H9 (cell line): ENCODE measurements at regions not wholly inside any gene's neighbourhood (a gene's known extent, or its start where the extent isn't known, plus 50 kb on each side); places are given as distances from the start of the nearest gene placed in this dataset.

Source experiments
- DNase-seq: peaks from one replicate; pipeline ENCODE4 v3.0.0-alpha.2; 2017
- H2AFZ ChIP-seq: one replicate; pipeline ENCODE4 v1.6.1; 2013; ENCODE audit warnings: mild to moderate bottlenecking, low read length, control low read depth, moderate library complexity
- H2AK5ac ChIP-seq: 2 replicates; pipeline ENCODE4 v1.6.1; 2013; ENCODE audit warnings: low read length, control low read depth, mixed read lengths; ENCODE audit not compliant: insufficient read length
- H2BK120ac ChIP-seq: one replicate; pipeline ENCODE4 v1.6.1; 2013; ENCODE audit warnings: low read depth, mild to moderate bottlenecking, low read length, control low read depth, inconsistent platforms; ENCODE audit not compliant: poor library complexity, severe bottlenecking
- H2BK12ac ChIP-seq: 2 replicates; pipeline ENCODE4 v1.6.1; 2013; ENCODE audit warnings: low read length, control low read depth, mixed read lengths, low read depth; ENCODE audit not compliant: insufficient read length
- H2BK15ac ChIP-seq: 2 replicates; pipeline ENCODE4 v1.6.1; 2013; ENCODE audit warnings: low read depth, low read length, control low read depth
- H2BK20ac ChIP-seq: one replicate; pipeline ENCODE4 v1.6.1; 2013; ENCODE audit warnings: low read depth, mild to moderate bottlenecking, low read length, control low read depth, inconsistent platforms; ENCODE audit not compliant: poor library complexity, severe bottlenecking
- H2BK5ac ChIP-seq: 2 replicates; pipeline ENCODE4 v1.6.1; 2013; ENCODE audit warnings: low read length, control low read depth, mixed read lengths; ENCODE audit not compliant: insufficient read length
- H3K14ac ChIP-seq: 2 replicates; pipeline ENCODE4 v1.6.1; 2013; ENCODE audit warnings: low read length, control low read depth; ENCODE audit not compliant: insufficient read depth
- H3K18ac ChIP-seq: 2 replicates; pipeline ENCODE4 v1.6.1; 2013; ENCODE audit warnings: low read depth, mild to moderate bottlenecking, mixed read lengths, low read length, control low read depth; ENCODE audit not compliant: insufficient read length
- H3K23ac ChIP-seq: 2 replicates; pipeline ENCODE4 v1.6.1; 2013; ENCODE audit warnings: low read length, control low read depth, mixed read lengths, low read depth; ENCODE audit not compliant: insufficient read length
- H3K23me2 ChIP-seq: 2 replicates; pipeline ENCODE4 v1.6.1; 2013; ENCODE audit warnings: low read depth, mild to moderate bottlenecking, mixed read lengths, low read length, control low read depth; ENCODE audit not compliant: insufficient read length, poor library complexity, severe bottlenecking
- H3K27ac ChIP-seq: 2 replicates; pipeline ENCODE4 v1.5.1; 2013; ENCODE audit warnings: low read length, control low read depth, mixed read lengths, low read depth; ENCODE audit not compliant: insufficient read length
- H3K27me3 ChIP-seq: 2 replicates; pipeline ENCODE4 v1.6.1; 2013; ENCODE audit warnings: low read length, control low read depth, inconsistent platforms; ENCODE audit not compliant: insufficient read depth
- H3K4ac ChIP-seq: 2 replicates; pipeline ENCODE4 v1.6.1; 2013; ENCODE audit warnings: low read depth, mild to moderate bottlenecking, control low read depth, inconsistent platforms, low read length, moderate library complexity
- H3K4me1 ChIP-seq: 2 replicates; pipeline ENCODE4 v1.6.1; 2013; ENCODE audit warnings: low read length, control low read depth, inconsistent platforms; ENCODE audit not compliant: insufficient read depth
- H3K4me2 ChIP-seq: 2 replicates; pipeline ENCODE4 v1.6.1; 2013; ENCODE audit warnings: low read length, control low read depth, mixed read lengths; ENCODE audit not compliant: insufficient read length, insufficient read depth
- H3K56ac ChIP-seq: 2 replicates; pipeline ENCODE4 v1.6.1; 2013; ENCODE audit warnings: low read depth, mild to moderate bottlenecking, mixed read lengths, low read length, control low read depth; ENCODE audit not compliant: insufficient read length
- H3K79me1 ChIP-seq: 2 replicates; pipeline ENCODE4 v1.6.1; 2013; ENCODE audit warnings: low read depth, mild to moderate bottlenecking, moderate library complexity, low read length, control low read depth, inconsistent platforms; ENCODE audit not compliant: insufficient read depth, poor library complexity, severe bottlenecking
- H3K79me2 ChIP-seq: 2 replicates; pipeline ENCODE4 v1.6.1; 2013; ENCODE audit warnings: low read length, control low read depth, inconsistent platforms; ENCODE audit not compliant: insufficient read depth
- H3K9ac ChIP-seq: 2 replicates; pipeline ENCODE4 v1.6.1; 2013; ENCODE audit warnings: low read length, control low read depth, mixed read lengths; ENCODE audit not compliant: insufficient read length; ENCODE audit errors: extremely low read depth
- H3K9me3 ChIP-seq: one replicate; pipeline ENCODE4 v1.6.1; 2013; ENCODE audit warnings: low read depth, low read length, inconsistent platforms; ENCODE audit not compliant: control insufficient read depth
- H3T11ph ChIP-seq: one replicate; pipeline ENCODE4 v1.6.1; 2013; ENCODE audit warnings: mild to moderate bottlenecking, low read length, control low read depth, inconsistent platforms
- H4K20me1 ChIP-seq: one replicate; pipeline ENCODE4 v1.6.1; 2013; ENCODE audit not compliant: control insufficient read depth, insufficient read length, insufficient read depth
- H4K5ac ChIP-seq: 2 replicates; pipeline ENCODE4 v1.6.1; 2013; ENCODE audit warnings: low read depth, mild to moderate bottlenecking, mixed read lengths, low read length, control low read depth; ENCODE audit not compliant: insufficient read length
- H4K8ac ChIP-seq: replicated peaks from 2 replicates; pipeline ENCODE4 v1.6.1; 2013; ENCODE audit warnings: low read length, control low read depth, mixed read lengths, low read depth; ENCODE audit not compliant: insufficient read length
- H4K91ac ChIP-seq: 2 replicates; pipeline ENCODE4 v1.6.1; 2013; ENCODE audit warnings: low read depth, mild to moderate bottlenecking, moderate library complexity, mixed read lengths, low read length, control low read depth; ENCODE audit not compliant: insufficient read length
- H3K27ac Mint-ChIP-seq, 3 experiments: 2 replicates in 2 of 3; 3 replicates in 1 of 3; pipeline ENCODE4 v1.8.0; 2020 to 2021; ENCODE audit warnings: mixed read lengths in 3 of 3, mild to moderate bottlenecking in 1 of 3, moderate library complexity in 1 of 3
- H3K27me3 Mint-ChIP-seq: 2 replicates; pipeline ENCODE4 v1.8.0; 2021; ENCODE audit warnings: low read depth, mild to moderate bottlenecking, moderate library complexity, mixed read lengths
- H3K36me3 Mint-ChIP-seq, 3 experiments: 2 replicates in 2 of 3; 3 replicates in 1 of 3; pipeline ENCODE4 v1.8.0; 2020 to 2021; ENCODE audit warnings: low read depth in 3 of 3, mixed read lengths in 3 of 3; ENCODE audit not compliant: insufficient read depth in 1 of 3
- H3K4me1 Mint-ChIP-seq, 2 experiments: 2 replicates each; pipeline ENCODE4 v1.8.0; 2020; ENCODE audit warnings: mixed read lengths in 2 of 2
- H3K4me3 Mint-ChIP-seq, 2 experiments: 2 replicates in 1 of 2; 3 replicates in 1 of 2; pipeline ENCODE4 v1.8.0; 2020 to 2021; ENCODE audit warnings: mild to moderate bottlenecking in 2 of 2, mixed read lengths in 2 of 2, moderate library complexity in 1 of 2
- H3K9me3 Mint-ChIP-seq, 2 experiments: 2 replicates in 1 of 2; 3 replicates in 1 of 2; pipeline ENCODE4 v1.8.0; 2020; ENCODE audit warnings: mild to moderate bottlenecking in 2 of 2, mixed read lengths in 2 of 2, moderate library complexity in 1 of 2
- CTCF ChIP-seq: fragments of 200-600 bp; sonication (generic); conservative IDR thresholded peaks from 3 replicates; pipeline ENCODE4 v1.8.0; 2021; ENCODE audit warnings: antibody characterized with exemption, mild to moderate bottlenecking

GRCh38 chr3:65166531-65166930, 478.7 kb upstream of the ADAMTS9 start:
- Histone ChIP-seq H2BK12ac (no peak overlapping the region), H2AK5ac (no peak overlapping the region), H3K23me2 (no peaks in the 10 kb centered on the region), H3K14ac (no peak overlapping the region), H2BK20ac (no peak overlapping the region), H3T11ph (no peak overlapping the region), H3K27me3 (no peaks in the 10 kb centered on the region), H4K8ac (no peak overlapping the region), H4K20me1 (no peaks in the 10 kb centered on the region), H3K4ac (no peak overlapping the region), H3K27ac (no peak overlapping the region), H3K79me1 (no peaks in the 10 kb centered on the region), H3K23ac (no peak overlapping the region), H3K9ac (no peak overlapping the region), H2BK5ac (no peak overlapping the region), H3K4me2 (no peak overlapping the region), H3K79me2 (no peaks in the 10 kb centered on the region), H2BK15ac (no peak overlapping the region), H2BK120ac (no peak overlapping the region), H3K9me3 (no peaks in the 10 kb centered on the region), H4K91ac (no peak overlapping the region), H2AFZ (no peak overlapping the region), H3K56ac (no peak overlapping the region), H3K4me1 (peaks cover 2% of the 10 kb centered on the region; the same call in 1 of the 2 replicates), H3K18ac (no peak overlapping the region), H4K5ac (no peak overlapping the region)
- TF ChIP-seq CTCF, result no peak
- H3K36me3 Mint-ChIP-seq, result no peaks in the 10 kb centered on the region
- peaks cover 2 to 6% of the 10 kb centered on the region in 2 experiments for H3K4me1 Mint-ChIP-seq
- H3K4me3 Mint-ChIP-seq, result no peak overlapping the region
- no peak for DNase-seq
- H3K27ac Mint-ChIP-seq, result 0 out of 7 replicates have a peak overlapping the region, but pooled peaks of 1 of the 3 experiments have one; percentile 30
- H3K27me3 Mint-ChIP-seq, result no peaks in the 10 kb centered on the region; the same call in 1 of the 2 replicates
- H3K9me3 Mint-ChIP-seq, result no peaks in the 10 kb centered on the region
